ENCODE measurements at regions not wholly inside any gene's neighbourhood (a gene's known extent, or its start where the extent isn't known, plus 50 kb on each side); places are given as distances from the start of the nearest gene placed in this dataset.
"Not testable (repeated sequence)": the region's sequence is repeated elsewhere in the genome, so short reads cannot be mapped to it uniquely, and the experiment has no call there.

- WGBS (ENCODE audit: insufficient coverage, low lambda C conversion rate), result no CpG with 5 or more reads among the region's 16 CpGs
- H3K27ac ChIP-seq (ENCODE audit: low read length); H3K27me3 ChIP-seq (ENCODE audit: control insufficient read depth, insufficient read depth, low read length); H3K36me3 ChIP-seq (ENCODE audit: control insufficient read depth, insufficient read depth, low read length); H3K4me1 ChIP-seq (ENCODE audit: control insufficient read depth, insufficient read depth, low read length); H3K9me3 ChIP-seq (ENCODE audit: control insufficient read depth, low read depth, low read length); H3K4me3 ChIP-seq (ENCODE audit: low read length); DNase-seq: not testable (repeated sequence)
These were observed 167.0 kb downstream of the FAM72C start for GRCh38 chr1:143804707-143805356.

GRCh38 chr1:143803927-143804411 is 167.8 kb downstream of the FAM72C start:
- peak; percentile 14 to 35 for DNase-seq
- no CpG with 5 or more reads among the region's 26 CpGs for WGBS (ENCODE audit: insufficient coverage, low lambda C conversion rate)
- H3K4me3 ChIP-seq (ENCODE audit: low read length), result peak overlapping the region; percentile 31
- H3K36me3 ChIP-seq (ENCODE audit: control insufficient read depth, insufficient read depth, low read length); H3K4me1 ChIP-seq (ENCODE audit: control insufficient read depth, insufficient read depth, low read length); H3K9me3 ChIP-seq (ENCODE audit: control insufficient read depth, low read depth, low read length); H3K27ac ChIP-seq (ENCODE audit: low read length); H3K27me3 ChIP-seq (ENCODE audit: control insufficient read depth, insufficient read depth, low read length): not testable (repeated sequence)

DNA sequence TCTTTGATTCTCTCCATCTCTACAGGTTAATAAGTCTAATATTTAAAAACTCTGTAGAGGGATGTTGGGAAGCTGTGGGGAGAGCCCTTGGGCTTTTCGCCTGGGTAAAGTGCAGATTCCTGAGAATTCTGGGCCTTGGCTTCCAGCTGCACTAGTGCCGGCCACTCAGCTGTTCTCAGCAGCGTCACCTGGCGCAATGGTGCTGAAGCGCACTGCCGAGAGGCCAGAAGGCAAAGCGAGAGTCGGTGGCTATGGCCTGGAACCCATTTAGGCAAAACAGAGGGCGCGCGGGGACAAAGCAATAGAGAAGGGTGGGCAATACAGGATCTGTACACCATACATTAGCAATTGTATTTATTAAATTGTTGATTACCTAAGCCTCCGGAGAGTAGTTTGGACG is 168.7 kb downstream of the FAM72C start:
- H3K4me3 ChIP-seq (ENCODE audit: low read length); H3K36me3 ChIP-seq (ENCODE audit: control insufficient read depth, insufficient read depth, low read length); H3K27ac ChIP-seq (ENCODE audit: low read length); H3K27me3 ChIP-seq (ENCODE audit: control insufficient read depth, insufficient read depth, low read length); H3K4me1 ChIP-seq (ENCODE audit: control insufficient read depth, insufficient read depth, low read length); DNase-seq; H3K9me3 ChIP-seq (ENCODE audit: control insufficient read depth, low read depth, low read length): not testable (repeated sequence)
- no CpG with 5 or more reads among the region's 13 CpGs for WGBS (ENCODE audit: insufficient coverage, low lambda C conversion rate)

GRCh38 chr1:143799568-143800187 is 172.1 kb downstream of the FAM72C start:
- not testable (repeated sequence) for H3K4me1 ChIP-seq (ENCODE audit: control insufficient read depth, insufficient read depth, low read length); H3K27ac ChIP-seq (ENCODE audit: low read length); H3K27me3 ChIP-seq (ENCODE audit: control insufficient read depth, insufficient read depth, low read length); H3K9me3 ChIP-seq (ENCODE audit: control insufficient read depth, low read depth, low read length); H3K36me3 ChIP-seq (ENCODE audit: control insufficient read depth, insufficient read depth, low read length); H3K4me3 ChIP-seq (ENCODE audit: low read length); DNase-seq
- WGBS (ENCODE audit: insufficient coverage, low lambda C conversion rate), result no CpG with 5 or more reads among the region's 22 CpGs

DNA sequence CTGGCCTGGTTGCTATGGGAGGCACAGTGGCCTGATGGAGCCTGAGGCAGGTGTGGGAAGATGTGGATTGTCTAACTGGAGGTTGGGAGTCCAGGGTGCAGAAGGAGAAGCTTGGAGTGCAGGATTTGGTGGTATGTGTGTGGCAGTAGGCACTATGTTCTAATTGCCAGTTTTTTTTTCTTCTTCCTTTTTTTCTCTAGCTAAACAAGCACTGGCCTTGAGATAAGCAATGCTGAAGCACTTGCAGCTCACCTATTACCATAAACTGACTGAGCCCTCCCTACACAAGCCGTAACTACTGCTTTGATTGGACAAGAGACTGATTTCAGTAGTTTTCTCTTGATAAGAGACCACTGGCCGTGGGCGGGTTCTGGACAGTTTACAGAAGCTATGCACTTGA is 175.4 kb downstream of the FAM72C start:
- not testable (repeated sequence) for H3K4me1 ChIP-seq (ENCODE audit: control insufficient read depth, insufficient read depth, low read length); H3K27me3 ChIP-seq (ENCODE audit: control insufficient read depth, insufficient read depth, low read length); H3K27ac ChIP-seq (ENCODE audit: low read length); H3K4me3 ChIP-seq (ENCODE audit: low read length); H3K36me3 ChIP-seq (ENCODE audit: control insufficient read depth, insufficient read depth, low read length); H3K9me3 ChIP-seq (ENCODE audit: control insufficient read depth, low read depth, low read length); DNase-seq
- no CpG with 5 or more reads among the region's 3 CpGs for WGBS (ENCODE audit: insufficient coverage, low lambda C conversion rate)

DNA sequence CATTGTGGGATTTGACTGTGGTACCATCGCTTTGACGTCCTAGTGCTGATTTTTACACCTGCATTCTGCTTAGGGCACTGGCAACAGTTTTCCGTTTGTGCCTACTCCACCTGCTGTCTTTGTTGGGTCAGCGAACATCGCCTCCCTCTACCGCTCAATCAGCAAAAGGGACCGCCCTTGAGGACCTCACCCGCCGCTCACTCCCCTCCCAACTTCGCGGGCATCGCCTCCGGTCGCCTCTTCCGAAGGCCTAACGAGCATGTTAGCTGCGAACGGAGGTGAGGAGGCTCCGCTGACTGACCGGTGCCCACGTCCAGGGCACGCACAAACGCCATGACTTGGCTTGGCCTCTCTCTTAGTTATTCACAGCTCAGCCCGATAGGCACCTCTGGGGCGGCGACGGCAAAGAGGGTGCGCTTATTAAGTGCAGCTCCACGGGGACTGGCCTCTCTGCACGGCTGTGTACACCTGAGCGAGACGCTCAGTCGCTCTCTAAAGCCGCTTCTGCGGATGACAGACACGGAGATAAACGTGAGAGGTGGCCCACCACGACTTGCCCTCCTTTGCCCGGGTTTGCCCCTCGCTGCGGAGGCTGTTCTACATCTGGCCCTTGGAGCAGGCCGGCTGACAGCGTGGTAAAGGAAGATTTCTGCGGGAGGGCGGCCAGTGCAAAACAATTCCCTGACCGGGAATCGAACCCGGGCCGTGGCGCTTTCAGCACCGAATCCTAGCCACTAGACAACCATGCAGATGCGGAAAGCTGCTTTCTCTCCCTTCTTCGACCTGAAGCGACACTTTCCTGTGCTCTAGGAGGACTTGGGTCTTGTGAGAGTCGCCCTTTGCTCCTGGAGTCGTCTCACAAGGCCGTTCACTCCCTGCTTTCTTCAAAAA is 179.5 kb downstream of the FAM72C start:
- H3K27me3 ChIP-seq (ENCODE audit: control insufficient read depth, insufficient read depth, low read length), result not testable (repeated sequence)
- WGBS (ENCODE audit: insufficient coverage, low lambda C conversion rate), result no CpG with 5 or more reads among the region's 57 CpGs

GRCh38 chr1:143786381-143786780 is 185.4 kb downstream of the FAM72C start:
- H3K27ac ChIP-seq (ENCODE audit: low read length); H3K4me3 ChIP-seq (ENCODE audit: low read length); DNase-seq; H3K27me3 ChIP-seq (ENCODE audit: control insufficient read depth, insufficient read depth, low read length); H3K4me1 ChIP-seq (ENCODE audit: control insufficient read depth, insufficient read depth, low read length); H3K36me3 ChIP-seq (ENCODE audit: control insufficient read depth, insufficient read depth, low read length); H3K9me3 ChIP-seq (ENCODE audit: control insufficient read depth, low read depth, low read length): not testable (repeated sequence)
- WGBS (ENCODE audit: insufficient coverage, low lambda C conversion rate), result no CpG with 5 or more reads among the region's 3 CpGs

More for the DNA sequence above, 179.5 kb downstream of the FAM72C start:
- H3K4me3 ChIP-seq (ENCODE audit: low read length); H3K4me1 ChIP-seq (ENCODE audit: control insufficient read depth, insufficient read depth, low read length); DNase-seq; H3K9me3 ChIP-seq (ENCODE audit: control insufficient read depth, low read depth, low read length); H3K27ac ChIP-seq (ENCODE audit: low read length); H3K36me3 ChIP-seq (ENCODE audit: control insufficient read depth, insufficient read depth, low read length): not testable (repeated sequence)

DNA sequence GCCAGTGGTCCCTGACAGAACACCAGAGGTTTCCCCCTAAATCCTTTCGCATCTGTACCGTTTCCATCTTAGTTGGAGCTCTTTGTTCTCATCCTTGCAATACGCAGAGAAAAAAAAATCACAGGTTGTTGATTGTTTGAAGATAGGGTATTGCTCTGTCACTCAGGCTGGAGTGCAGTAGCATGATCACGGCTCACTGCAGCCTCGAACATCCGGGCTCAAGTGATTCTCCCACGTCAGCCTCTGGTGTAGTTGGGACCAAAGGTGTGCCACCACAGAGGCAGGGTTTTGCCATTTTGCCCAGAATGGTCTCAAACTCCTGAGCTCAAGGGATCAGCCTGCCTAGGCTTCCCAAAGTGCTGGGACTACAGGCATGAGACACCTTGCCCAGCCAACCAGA is 185.9 kb downstream of the FAM72C start:
- not testable (repeated sequence) for H3K4me3 ChIP-seq (ENCODE audit: low read length); H3K27me3 ChIP-seq (ENCODE audit: control insufficient read depth, insufficient read depth, low read length); H3K27ac ChIP-seq (ENCODE audit: low read length); H3K36me3 ChIP-seq (ENCODE audit: control insufficient read depth, insufficient read depth, low read length); DNase-seq; H3K9me3 ChIP-seq (ENCODE audit: control insufficient read depth, low read depth, low read length); H3K4me1 ChIP-seq (ENCODE audit: control insufficient read depth, insufficient read depth, low read length)
- no CpG with 5 or more reads among the region's 7 CpGs for WGBS (ENCODE audit: insufficient coverage, low lambda C conversion rate)

GRCh38 chr1:143784239-143784882 is 187.4 kb downstream of the FAM72C start:
- no CpG with 5 or more reads among the region's 11 CpGs for WGBS (ENCODE audit: insufficient coverage, low lambda C conversion rate)
- not testable (repeated sequence) for H3K27me3 ChIP-seq (ENCODE audit: control insufficient read depth, insufficient read depth, low read length); DNase-seq; H3K9me3 ChIP-seq (ENCODE audit: control insufficient read depth, low read depth, low read length); H3K4me3 ChIP-seq (ENCODE audit: low read length); H3K27ac ChIP-seq (ENCODE audit: low read length); H3K4me1 ChIP-seq (ENCODE audit: control insufficient read depth, insufficient read depth, low read length); H3K36me3 ChIP-seq (ENCODE audit: control insufficient read depth, insufficient read depth, low read length)

GRCh38 chr1:143778178-143778577 is 193.6 kb downstream of the FAM72C start:
- no CpG with 5 or more reads among the region's 1 CpG for WGBS (ENCODE audit: insufficient coverage, low lambda C conversion rate)
- not testable (repeated sequence) for H3K4me1 ChIP-seq (ENCODE audit: control insufficient read depth, insufficient read depth, low read length); H3K27me3 ChIP-seq (ENCODE audit: control insufficient read depth, insufficient read depth, low read length); H3K9me3 ChIP-seq (ENCODE audit: control insufficient read depth, low read depth, low read length); H3K4me3 ChIP-seq (ENCODE audit: low read length); DNase-seq; H3K36me3 ChIP-seq (ENCODE audit: control insufficient read depth, insufficient read depth, low read length); H3K27ac ChIP-seq (ENCODE audit: low read length)
